RKO (cell line): ENCODE measurements at regions not wholly inside any gene's neighbourhood (a gene's known extent, or its start where the extent isn't known, plus 50 kb on each side); places are given as distances from the start of the nearest gene placed in this dataset.

ENCODE experiments used
- DNase-seq: peaks from one replicate; pipeline ENCODE4 v3.0.0-alpha.2; 2016; ENCODE audit warnings: low spot score

- DNase-seq = no peak
Measured at GRCh38 chr3:188940573-188940932, 231.2 kb upstream of the TPRG1 start.

DNA sequence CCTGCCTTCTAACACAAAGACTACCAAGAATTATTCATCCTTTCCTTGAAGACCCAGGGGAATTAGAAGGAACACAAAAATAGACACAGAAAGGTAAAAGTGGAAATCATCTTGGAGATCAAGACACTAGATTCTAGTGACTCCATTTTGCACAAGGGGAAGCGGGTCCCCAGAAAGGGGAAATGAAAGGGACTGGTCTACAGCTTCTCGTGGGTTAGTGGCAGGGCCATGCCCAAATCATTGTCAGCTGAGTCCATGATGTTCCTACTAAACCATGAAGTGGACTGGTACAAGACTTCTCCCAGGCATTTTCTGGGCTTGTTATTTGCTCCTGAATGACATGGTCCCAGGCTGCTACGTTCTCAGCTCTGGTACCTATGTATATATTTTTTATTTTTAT lies 230.7 kb upstream of the TPRG1 start:
- DNase-seq = no peak

- no peak for DNase-seq
Measured at GRCh38 chr3:188942191-188942590, 229.6 kb upstream of the TPRG1 start.

- no peak for DNase-seq
Measured at GRCh38 chr3:188943591-188943990, 228.2 kb upstream of the TPRG1 start.

DNA sequence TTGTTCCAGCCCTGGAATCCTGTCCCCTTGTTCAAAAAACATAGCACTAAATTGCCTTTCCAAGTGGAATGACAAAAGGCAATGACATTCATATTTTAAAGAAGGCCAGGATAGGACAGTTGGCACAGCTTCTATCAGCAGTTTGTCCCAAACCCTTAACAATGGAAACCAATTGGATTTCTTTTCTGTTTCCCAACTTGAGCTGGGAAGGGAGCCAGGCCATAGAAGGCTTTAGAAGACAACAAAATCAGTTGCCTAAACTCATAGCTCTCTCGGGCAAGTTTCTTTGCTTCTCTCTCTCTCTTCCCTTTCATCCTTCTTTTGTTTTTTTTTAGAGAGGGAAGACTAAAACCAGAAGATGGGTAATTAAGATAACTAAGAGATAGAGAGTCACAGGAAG lies 227.7 kb upstream of the TPRG1 start:
- no peak for DNase-seq

GRCh38 chr3:188946351-188947240 lies 225.2 kb upstream of the TPRG1 start:
- peak; percentile 12 for DNase-seq

DNA sequence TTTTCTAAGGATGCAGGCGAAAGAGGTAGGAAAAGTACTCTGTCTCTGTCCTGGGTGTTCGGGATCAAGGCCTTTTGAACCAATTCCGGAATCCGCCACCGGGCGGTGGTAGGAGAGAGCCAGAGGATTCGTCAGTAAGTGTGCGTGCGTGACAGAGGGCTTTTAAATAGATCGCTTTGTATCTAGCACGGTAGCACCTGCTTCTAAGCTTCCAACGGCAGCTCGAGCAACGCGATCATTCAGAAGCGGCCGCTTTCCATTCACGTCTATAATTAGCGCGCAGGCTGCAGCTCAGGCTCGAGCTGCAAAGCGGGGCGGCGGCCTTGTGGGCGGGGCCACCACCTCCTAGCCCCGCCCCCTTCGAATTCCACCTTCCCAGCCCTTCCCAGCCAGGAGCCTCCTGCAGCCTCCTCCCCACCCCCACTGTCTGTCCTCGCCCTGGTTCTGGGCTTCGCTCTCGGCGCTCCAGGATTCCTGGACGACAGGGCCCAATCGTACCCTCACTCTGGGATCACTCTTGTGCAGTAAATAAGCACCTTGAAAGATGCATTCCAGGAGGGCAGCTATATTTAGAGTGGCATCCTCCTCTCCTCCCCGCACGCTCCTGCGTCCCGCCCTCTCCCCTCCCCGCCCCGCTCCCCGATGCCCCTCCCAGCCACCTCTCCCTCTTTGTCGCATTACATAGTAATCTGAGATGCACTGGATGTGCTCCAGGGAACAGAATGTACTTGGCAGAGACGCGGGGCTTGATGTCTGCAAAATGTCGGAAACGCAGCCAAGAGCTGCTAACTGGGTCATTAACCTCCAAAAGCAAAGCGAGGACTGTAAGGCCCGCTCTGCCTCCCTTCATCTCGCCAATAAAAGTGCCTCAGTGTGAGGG lies 224.1 kb upstream of the TPRG1 start:
- no peak for DNase-seq

DNA sequence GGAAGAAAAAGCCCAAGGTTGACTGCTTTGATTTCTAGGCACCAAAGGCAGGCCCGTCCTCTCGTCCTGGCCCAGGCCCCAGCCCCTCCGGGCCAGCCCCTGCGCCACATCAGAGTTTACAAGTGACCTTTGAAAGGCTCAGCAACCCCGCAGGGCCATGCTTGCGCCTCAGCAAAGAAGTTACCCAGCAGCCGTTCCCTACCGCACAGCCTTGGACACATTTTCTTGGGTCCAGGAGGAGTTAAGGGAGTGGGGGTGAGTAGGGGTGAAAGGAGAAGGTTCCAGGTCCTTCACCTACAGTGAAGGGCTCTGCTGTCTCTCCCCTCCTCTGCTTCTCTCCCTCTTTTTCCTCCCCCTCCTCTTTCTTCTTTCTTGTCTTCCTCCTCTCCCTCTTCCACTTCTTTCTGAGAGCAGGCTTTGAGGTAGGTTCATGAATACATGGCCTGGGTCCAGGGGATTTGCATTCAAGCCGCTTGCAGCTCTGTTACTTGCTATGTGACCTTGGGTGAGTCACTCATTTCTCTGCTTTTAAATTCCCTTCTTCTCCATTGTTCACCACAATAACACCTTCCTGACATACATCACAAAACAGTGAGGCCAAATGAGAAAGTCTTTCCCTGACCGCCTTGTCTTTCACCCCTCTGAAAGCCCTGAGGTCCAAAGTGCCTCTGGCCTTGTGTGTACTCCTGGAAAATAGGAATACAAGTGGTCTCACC lies 223.3 kb upstream of the TPRG1 start:
- DNase-seq = no peak

GRCh38 chr3:188948997-188949389 lies 222.8 kb upstream of the TPRG1 start:
- DNase-seq = no peak

- no peak for DNase-seq
Measured at GRCh38 chr3:188949456-188949855, 222.3 kb upstream of the TPRG1 start.

GRCh38 chr3:188949996-188950395 lies 221.8 kb upstream of the TPRG1 start:
- DNase-seq = no peak

DNA sequence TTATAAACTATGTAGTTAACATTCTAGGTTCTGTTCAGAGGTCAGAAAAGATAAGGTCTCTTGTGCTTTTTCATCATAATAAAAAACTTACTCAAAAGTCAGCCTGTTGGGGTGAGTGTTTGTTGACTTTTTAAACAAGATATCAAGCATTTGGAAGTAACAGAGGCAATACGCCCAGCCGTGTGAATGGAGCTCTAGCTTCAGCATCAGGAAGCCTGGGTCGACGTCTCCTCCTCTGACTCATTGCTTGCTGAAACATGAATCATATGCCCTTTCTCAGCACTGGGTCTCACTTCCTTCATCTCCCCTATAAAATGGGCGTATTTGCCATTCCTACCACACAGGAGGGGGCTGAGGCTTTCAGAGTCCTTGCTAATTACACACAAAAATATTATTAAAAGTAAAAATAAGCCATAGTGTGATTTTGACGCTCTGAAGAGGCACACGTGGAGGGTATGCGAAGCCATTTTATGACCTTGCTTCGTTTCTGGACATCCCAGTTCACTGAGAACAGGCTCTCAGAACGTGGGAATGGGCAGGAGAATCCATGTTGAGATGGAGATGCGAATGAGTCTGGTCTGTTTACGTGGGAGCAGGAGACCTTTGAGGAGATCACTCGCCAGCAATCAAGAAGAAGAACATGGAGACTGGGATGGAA lies 220.8 kb upstream of the TPRG1 start:
- DNase-seq = peak; percentile 85

DNA sequence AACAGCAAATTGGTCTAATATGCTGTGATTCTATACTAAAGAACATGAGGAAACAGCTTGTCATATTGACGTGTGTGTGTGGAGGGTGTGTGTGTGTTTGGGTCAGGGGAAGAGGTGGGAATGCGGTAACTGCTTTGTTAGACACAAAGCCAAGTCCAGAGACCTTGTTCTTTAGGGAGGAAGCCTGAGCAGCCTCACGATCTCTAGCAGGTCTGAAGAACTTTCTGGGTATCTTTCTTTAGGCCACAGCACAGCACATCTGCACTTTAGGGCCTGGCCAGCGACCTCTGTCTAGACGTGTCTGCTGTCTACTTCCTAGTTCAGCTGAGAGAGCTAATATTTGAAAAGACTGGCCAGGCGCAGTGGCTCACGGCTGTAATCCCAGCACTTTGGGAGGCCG lies 220.0 kb upstream of the TPRG1 start:
- DNase-seq = no peak

- DNase-seq = peak; percentile 79
Measured at GRCh38 chr3:188954590-188955208, 217.1 kb upstream of the TPRG1 start.

- DNase-seq = no peak
Measured at GRCh38 chr3:188955919-188956318, 215.9 kb upstream of the TPRG1 start.

DNA sequence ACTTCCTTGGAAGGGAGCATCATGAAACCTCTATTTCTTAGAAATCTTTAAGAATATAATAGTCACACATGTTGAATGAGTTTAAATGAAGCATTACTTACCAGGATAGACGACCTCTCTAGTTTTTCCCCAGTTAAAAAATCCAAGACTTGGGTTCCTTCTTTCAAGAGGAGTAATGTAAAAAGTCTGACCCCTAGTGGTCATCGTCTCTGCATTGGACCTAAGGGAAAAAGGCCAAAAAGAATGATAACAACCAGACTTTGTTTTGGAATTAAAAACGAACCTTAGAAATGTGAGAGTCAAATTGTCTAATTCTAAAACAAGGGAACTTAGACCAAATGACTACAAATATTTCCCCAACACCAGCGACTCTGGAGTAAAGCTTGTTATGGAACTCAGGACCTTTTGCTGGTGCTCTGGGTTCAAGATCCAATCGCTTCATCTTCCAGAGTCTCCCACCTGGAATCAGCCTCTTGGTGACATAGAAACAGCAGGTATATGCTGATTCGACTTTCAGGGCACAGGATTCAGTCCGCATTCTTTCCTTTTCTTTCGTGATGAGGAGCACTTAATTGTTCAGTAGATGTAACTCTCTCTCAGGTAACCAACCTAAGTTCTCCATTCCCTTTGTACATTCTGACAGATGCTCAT lies 214.8 kb upstream of the TPRG1 start:
- DNase-seq = peak; percentile 75

DNA sequence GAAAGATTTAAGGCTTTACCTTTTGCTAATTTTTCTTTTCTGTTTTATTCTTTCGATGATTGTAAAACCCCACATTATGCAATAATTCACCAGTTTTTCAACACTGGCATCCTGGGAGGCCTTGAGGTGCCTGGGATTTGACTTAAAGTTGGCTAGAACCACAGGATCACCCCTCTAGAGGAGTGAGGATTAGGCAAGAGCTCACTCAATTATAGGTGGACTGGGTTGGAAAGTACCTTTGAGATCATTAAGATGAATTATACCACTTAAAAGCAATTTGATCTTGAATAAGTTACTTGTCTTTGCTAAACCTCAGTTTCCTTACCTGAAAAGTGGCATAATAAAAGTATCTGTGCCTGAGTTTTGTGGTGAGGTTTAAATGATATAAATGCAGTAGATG lies 212.8 kb upstream of the TPRG1 start:
- no peak for DNase-seq

DNA sequence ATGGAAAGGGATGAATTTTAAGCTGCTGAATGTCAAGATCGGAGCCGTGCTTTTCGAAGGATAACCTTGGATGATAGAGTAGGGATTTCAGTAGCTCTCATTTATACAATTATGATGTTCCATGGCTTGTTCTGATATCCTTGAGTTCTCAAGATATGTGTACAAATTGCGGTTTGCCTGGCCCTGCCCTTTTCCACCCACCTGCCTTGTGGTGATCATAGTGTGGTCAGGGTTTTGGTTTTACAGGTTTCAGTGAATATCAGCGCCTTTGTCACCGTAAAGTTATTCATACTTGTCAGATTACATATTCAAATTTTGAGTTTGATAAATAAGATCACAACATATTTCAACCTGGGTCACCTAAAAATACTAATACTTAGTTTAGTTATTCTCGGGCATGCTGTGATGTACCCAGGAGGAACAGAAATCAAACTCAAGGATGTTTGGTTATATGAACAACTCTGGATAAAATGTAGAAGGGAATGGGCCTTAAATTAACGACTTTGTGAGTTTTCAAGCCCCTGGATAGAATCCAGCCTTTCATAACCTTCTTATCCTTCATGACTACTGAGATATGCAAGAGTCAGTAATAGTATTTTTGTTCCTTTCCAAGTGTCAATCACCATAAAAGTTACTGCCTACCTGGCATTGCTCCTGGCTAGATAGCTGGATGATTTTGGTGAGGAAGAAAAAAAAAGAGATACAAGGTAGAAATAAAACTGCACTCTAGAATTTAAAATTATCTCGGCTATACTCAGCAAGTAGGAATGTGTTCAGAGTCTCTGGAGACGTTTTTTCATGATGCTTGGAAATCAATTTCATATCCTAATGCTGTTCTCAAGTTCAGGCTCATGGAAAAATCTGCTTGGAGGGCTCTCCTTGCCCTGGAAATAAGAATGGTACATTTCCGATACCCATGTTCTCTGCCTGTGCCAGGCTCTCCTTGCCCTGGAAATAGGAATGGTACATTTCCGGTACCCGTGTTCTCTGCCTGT lies 209.2 kb upstream of the TPRG1 start:
- no peak for DNase-seq

- no peak for DNase-seq
Measured at GRCh38 chr3:188964957-188965356, 206.8 kb upstream of the TPRG1 start.

DNA sequence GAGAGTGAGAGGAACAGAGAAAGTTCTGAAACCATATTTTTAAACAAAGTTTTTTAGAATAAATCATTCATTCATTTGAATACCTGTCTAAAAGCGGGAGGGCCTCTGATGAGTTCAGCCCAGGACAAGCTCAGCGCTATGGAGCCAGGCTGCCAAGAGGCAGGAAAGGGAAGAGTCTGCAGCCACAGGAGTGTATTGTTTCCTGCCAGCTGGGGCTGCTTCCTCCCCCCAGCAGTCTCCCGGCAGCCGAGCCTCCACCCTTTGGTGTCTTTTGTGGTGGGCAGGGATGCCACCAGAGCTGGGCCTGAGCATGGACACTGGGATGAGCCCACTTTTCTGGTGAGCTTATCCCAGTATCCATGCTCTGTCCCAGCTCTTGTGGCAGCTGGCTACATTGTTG lies 199.5 kb upstream of the TPRG1 start:
- DNase-seq = no peak
